OCI-LY1 (cell line): ENCODE measurements at regions not wholly inside any gene's neighbourhood (a gene's known extent, or its start where the extent isn't known, plus 50 kb on each side); places are given as distances from the start of the nearest gene placed in this dataset.

Experiments used
- EZH2 ChIP-seq: fragments of 200-600 bp; sonication (generic), shearing (Covaris generic); IDR thresholded peaks from 2 replicates; pipeline ENCODE4 v1.8.0; 2017; ENCODE audit warnings: borderline replicate concordance, mixed run types, mild to moderate bottlenecking, antibody characterized with exemption, low read length, moderate library complexity, mixed read lengths
- TF ChIP-seq, protein P1 (sequence below): fragments of 200-600 bp; sonication (generic), shearing (Covaris generic); IDR thresholded peaks from 2 replicates; pipeline ENCODE4 v1.5.1; 2017; ENCODE audit warnings: mild to moderate bottlenecking, antibody characterized with exemption, low read length, moderate library complexity, mixed read lengths

DNA sequence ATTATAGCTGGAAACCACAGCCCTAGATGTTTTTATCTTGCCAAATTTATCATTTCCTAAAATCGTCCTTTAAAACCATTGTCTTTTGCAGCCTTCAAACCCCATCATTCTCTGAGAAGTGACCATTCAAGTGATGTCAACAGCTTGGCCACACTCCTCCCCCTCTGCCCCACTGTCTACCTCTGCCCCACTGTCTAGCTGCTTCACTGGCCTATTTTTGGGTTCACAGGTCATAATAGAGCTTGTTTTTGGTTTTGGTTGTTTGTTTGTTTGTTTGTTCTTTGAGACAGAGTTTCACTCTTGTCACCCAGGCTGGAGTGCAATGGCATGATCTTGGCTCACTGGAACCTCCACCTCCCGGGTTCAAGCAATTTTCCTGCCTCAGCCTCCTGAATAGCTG, 93.2 kb upstream of the IL12A start:
- TF ChIP-seq, protein P1, sequence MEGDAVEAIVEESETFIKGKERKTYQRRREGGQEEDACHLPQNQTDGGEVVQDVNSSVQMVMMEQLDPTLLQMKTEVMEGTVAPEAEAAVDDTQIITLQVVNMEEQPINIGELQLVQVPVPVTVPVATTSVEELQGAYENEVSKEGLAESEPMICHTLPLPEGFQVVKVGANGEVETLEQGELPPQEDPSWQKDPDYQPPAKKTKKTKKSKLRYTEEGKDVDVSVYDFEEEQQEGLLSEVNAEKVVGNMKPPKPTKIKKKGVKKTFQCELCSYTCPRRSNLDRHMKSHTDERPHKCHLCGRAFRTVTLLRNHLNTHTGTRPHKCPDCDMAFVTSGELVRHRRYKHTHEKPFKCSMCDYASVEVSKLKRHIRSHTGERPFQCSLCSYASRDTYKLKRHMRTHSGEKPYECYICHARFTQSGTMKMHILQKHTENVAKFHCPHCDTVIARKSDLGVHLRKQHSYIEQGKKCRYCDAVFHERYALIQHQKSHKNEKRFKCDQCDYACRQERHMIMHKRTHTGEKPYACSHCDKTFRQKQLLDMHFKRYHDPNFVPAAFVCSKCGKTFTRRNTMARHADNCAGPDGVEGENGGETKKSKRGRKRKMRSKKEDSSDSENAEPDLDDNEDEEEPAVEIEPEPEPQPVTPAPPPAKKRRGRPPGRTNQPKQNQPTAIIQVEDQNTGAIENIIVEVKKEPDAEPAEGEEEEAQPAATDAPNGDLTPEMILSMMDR, result no peak
- TF ChIP-seq EZH2, result no peak
